ENCODE measurements at regions not wholly inside any gene's neighbourhood (a gene's known extent, or its start where the extent isn't known, plus 50 kb on each side); places are given as distances from the start of the nearest gene placed in this dataset.

GRCh38 chr19:31694761-31695160, 345.5 kb upstream of the TSHZ3 start:
- no peak for DNase-seq (ENCODE audit: extremely low read depth in 1 of 2, low read depth in 1 of 2)

GRCh38 chr19:31699421-31699820, 350.2 kb upstream of the TSHZ3 start:
- DNase-seq (ENCODE audit: extremely low read depth in 1 of 2, low read depth in 1 of 2), result no peak

- no peak for DNase-seq (ENCODE audit: extremely low read depth in 1 of 2, low read depth in 1 of 2)
Observed at GRCh38 chr19:31701146-31701545, 351.9 kb upstream of the TSHZ3 start.

- no peak for DNase-seq (ENCODE audit: extremely low read depth in 1 of 2, low read depth in 1 of 2)
Observed at GRCh38 chr19:31705656-31706055, 356.4 kb upstream of the TSHZ3 start.

- DNase-seq (ENCODE audit: extremely low read depth in 1 of 2, low read depth in 1 of 2), result no peak
Observed at GRCh38 chr19:31706131-31706530, 356.9 kb upstream of the TSHZ3 start.

- DNase-seq (ENCODE audit: extremely low read depth in 1 of 2, low read depth in 1 of 2), result no peak
Observed at GRCh38 chr19:31706691-31707620, 357.7 kb upstream of the TSHZ3 start.

GRCh38 chr19:31708520-31708919, 359.3 kb upstream of the TSHZ3 start:
- DNase-seq (ENCODE audit: extremely low read depth in 1 of 2, low read depth in 1 of 2), result no peak

- DNase-seq (ENCODE audit: extremely low read depth in 1 of 2, low read depth in 1 of 2), result no peak
Observed at GRCh38 chr19:31709476-31709875, 360.2 kb upstream of the TSHZ3 start.

- no peak for DNase-seq (ENCODE audit: extremely low read depth in 1 of 2, low read depth in 1 of 2)
Observed at GRCh38 chr19:31715249-31715945, 366.2 kb upstream of the TSHZ3 start.

GRCh38 chr19:31716826-31717225, 367.6 kb upstream of the TSHZ3 start:
- DNase-seq (ENCODE audit: extremely low read depth in 1 of 2, low read depth in 1 of 2), result no peak

GRCh38 chr19:31717269-31717923, 368.2 kb upstream of the TSHZ3 start:
- no peak for DNase-seq (ENCODE audit: extremely low read depth in 1 of 2, low read depth in 1 of 2)

GRCh38 chr19:31718032-31718431, 368.8 kb upstream of the TSHZ3 start:
- no peak for DNase-seq (ENCODE audit: extremely low read depth in 1 of 2, low read depth in 1 of 2)

GRCh38 chr19:31718898-31719297, 369.7 kb upstream of the TSHZ3 start:
- DNase-seq (ENCODE audit: extremely low read depth in 1 of 2, low read depth in 1 of 2), result no peak

- no peak for DNase-seq (ENCODE audit: extremely low read depth in 1 of 2, low read depth in 1 of 2)
Observed at GRCh38 chr19:31723101-31723500, 373.9 kb upstream of the TSHZ3 start.

- DNase-seq (ENCODE audit: extremely low read depth in 1 of 2, low read depth in 1 of 2), result no peak
Observed at GRCh38 chr19:31725051-31725450, 375.8 kb upstream of the TSHZ3 start.

- DNase-seq (ENCODE audit: extremely low read depth in 1 of 2, low read depth in 1 of 2), result no peak
Observed at GRCh38 chr19:31727536-31727935, 378.3 kb upstream of the TSHZ3 start.

- DNase-seq (ENCODE audit: extremely low read depth in 1 of 2, low read depth in 1 of 2), result no peak
Observed at GRCh38 chr19:31730270-31730669, 381.0 kb upstream of the TSHZ3 start.

GRCh38 chr19:31733591-31733990, 384.4 kb upstream of the TSHZ3 start:
- no peak for DNase-seq (ENCODE audit: extremely low read depth in 1 of 2, low read depth in 1 of 2)

- DNase-seq (ENCODE audit: extremely low read depth in 1 of 2, low read depth in 1 of 2), result no peak
Observed at GRCh38 chr19:31742249-31742648, 393.0 kb upstream of the TSHZ3 start.

- no peak for DNase-seq (ENCODE audit: extremely low read depth in 1 of 2, low read depth in 1 of 2)
Observed at GRCh38 chr19:31745731-31746130, 396.5 kb upstream of the TSHZ3 start.

- DNase-seq (ENCODE audit: extremely low read depth in 1 of 2, low read depth in 1 of 2), result no peak
Observed at GRCh38 chr19:31749231-31749630, 400.0 kb upstream of the TSHZ3 start.

- no peak for DNase-seq (ENCODE audit: extremely low read depth in 1 of 2, low read depth in 1 of 2)
Observed at GRCh38 chr19:31759359-31759758, 410.1 kb upstream of the TSHZ3 start.

Measured in activated CD8-positive, alpha-beta memory T cell treated with anti-CD3 and anti-CD28 coated beads for 1 hour (primary cell).